ENCODE measurements at regions not wholly inside any gene's neighbourhood (a gene's known extent, or its start where the extent isn't known, plus 50 kb on each side); places are given as distances from the start of the nearest gene placed in this dataset.

DNA sequence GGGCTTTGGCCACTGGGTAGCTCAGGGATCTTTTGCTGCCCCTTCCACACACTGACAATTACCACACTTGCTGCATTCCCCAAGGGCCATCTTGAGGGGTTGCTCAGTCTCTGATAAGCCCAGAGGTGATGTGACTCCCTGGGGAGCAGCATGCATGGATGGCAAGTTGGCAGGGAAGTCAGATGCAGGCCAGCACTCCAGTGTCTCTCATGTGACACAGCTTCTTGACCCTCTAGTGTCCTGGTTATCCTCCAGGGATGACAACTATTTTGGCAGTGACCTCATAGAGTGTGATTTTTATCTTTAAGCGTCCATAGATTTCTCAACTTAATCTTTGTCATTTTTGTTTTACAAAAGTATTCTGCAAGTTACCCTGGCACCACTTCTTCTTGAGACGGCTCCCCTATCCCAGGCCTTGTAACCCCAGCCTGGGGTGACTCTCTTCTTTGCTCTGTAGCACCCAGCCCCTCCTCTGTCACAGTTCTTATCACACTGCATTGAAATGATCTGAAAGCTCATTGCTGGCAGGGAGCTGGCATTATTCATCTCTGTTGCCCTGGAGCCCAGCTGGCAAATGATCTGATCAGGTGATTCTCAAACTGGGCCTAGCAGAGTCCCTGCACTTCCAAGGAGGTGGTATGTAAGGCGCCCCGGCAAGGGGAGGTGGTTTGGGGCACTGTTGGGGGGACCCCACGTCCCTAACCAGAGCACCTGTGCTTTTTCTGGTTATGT, 72.6 kb downstream of the TENT5C start:
- no peak for DNase-seq (ENCODE audit: low spot score)

DNA sequence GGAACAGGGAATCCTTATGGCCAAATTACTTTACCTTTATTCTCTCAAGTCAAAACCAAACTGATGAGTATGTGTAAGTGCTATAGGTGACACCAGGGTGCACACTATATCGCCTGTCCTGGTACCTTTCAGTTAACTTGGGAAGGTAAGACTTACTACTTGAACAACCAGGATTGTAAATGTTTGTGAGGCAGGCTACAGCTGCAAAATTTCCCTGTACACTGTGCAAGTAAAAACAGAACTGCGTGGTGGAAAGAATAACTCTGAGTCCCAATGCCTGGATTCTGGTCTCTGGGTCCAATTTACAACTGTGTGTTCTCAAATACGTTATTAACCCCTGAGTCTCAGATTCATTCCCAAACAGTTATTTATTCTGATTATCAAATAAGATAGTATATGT, 73.5 kb downstream of the TENT5C start:
- no peak for DNase-seq (ENCODE audit: low spot score)

DNA sequence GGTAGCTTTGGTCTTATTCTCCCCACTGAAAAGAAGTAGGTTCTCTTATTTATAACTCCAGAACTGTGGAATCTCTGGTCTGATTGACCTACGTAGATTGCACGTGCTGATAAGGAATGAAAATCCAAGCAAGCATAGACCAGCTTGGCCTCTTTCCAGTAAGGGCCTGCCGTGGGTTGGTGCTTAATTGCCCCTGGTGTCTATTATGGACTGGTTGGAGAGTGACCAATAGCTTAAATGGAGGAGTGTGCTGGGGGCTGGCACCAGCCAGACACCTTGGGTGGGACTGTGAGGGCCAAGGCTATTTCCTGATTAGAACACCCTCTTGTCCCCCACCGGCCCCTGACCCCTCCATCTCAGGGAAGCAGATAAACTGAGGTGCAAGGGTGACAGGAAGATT, 74.0 kb downstream of the TENT5C start:
- DNase-seq (ENCODE audit: low spot score) = no peak

DNA sequence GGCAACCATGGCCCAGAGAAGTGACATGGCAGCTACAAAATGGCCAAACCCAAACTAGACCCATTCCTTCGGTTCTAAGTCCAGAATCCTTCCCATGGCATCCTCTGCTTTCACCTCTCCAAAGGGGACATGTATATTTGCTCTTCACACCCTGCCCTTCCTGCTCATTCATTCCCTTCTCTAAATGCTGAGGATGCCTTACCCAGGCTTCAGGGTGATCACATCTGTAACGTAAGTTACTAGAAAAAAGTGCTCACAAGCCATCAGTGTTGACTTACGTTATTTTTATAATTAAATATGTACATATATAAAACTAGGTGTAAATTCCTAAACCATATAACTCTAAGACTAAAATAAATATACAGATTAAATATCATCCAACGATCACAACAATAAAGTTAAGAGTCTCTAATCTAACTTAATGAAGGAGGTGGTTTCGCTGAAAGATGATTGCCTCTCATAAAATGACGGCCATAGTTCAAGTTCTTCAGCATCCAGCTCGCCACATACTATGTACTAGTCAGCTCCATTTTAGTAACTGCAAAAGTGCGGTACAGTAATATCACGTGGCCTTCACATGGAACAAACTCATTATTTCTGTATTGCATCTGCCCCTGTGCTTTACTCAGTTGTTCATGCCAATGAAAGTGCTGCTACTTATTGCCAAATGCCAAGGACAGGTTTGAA, 74.6 kb downstream of the TENT5C start:
- no peak for DNase-seq (ENCODE audit: low spot score)

DNA sequence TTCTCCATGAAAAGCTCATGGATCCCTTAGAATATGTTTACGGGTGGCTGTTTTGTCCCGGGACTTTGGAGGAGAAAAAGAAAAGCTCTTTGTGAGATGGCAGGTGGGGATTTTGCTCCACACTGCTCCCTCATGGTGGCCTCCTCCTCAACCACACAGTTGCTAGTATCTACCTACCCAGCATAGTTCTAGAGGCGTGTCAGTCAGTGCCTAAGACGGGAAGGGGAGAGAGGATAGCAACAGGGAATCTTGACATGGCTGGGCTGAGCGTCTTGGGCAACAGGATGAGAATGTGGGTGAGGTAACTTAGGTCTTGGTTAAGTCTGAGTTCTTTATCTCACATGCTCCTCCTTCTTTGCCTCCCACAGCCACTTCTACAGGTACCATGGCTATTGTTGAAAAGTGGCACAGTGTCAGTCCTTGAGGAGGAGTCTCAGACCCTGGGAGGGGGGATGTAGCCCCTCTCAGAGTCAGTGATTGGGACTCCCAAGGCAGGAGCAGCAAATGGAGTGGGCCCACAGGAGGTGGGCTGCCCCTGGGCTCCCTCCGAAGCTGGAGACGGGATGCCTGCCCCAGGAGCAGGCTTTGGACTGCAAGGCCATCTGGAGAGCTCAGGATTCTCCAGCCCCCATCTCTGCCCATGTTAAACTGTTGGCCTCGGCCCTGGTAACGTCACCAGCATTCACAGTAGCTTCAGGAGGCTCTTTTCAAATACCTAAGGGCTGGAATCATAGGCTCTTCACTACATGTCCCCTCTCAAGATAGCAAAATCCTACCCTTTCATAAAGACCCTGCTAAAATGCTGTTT, 75.4 kb downstream of the TENT5C start:
- no peak for DNase-seq (ENCODE audit: low spot score)

DNA sequence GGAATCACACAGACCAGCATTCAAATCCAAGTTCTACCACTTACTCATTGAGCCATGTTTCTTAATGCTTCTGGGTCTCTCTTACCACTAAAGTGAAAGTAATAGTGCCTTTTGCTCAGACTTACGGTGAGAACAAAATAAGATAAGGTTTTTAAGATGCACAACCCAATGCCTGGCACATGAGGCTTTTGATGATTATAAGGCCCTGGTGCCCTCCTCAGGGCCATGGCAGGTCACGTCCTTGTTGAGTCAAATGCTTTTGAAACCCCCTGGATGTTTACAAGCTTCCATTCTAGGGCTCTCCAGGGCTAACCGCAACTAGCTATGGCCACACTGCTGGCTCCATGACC, 76.0 kb downstream of the TENT5C start:
- DNase-seq (ENCODE audit: low spot score) = no peak

DNA sequence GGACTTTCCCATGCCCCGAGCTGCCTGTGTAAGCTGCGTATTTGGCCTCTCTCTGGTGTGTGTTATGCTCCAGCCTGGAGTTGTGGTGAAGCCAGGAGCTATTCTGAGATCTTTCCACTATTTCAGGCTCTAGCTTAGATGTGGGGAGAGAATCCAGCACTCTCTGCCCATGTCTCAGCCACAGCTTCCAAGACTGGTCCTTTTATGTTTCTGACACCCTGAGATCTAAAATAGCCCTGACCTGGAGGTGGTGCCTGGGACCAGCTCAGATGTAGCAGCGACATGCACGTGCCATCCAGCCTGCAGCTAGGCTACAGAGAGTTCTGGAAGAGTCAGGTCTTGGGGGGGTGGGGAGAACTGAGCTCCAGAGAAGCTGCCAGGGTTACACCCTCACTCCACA, 76.5 kb downstream of the TENT5C start:
- no peak for DNase-seq (ENCODE audit: low spot score)

DNA sequence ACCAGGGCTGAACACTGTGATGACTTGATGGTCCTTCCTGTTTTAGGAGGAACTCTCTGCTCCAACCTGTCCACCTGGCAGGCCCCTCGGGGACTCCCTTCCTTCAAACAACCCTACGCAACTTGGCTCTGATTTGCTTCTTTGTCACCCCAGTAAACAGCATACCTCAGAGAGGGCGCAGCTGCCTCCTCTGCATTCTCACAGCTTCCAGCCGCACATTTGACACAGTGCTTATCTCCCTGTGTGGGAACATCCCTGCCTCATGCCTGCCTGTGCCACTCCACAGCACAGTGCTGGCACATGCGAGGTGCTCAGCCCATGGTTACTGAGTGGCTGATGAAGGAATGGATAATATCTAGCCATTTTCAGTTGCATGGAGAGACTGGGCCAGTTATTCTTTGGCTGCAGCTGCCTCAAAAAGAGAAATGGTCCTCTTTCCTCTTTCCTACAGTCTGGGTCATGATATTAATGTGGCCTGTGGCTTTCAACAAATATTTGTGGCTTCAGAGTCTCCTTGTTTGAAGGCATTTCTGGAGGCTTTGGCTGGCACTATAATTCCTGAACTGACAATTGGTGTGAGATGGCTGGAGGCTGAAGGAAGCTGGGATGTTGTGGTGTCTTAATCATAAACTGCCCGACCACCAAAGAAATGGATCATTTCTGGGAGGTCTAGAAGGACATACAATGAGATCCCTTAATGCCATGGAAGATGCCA, 77.9 kb downstream of the TENT5C start:
- no peak for DNase-seq (ENCODE audit: low spot score)

DNA sequence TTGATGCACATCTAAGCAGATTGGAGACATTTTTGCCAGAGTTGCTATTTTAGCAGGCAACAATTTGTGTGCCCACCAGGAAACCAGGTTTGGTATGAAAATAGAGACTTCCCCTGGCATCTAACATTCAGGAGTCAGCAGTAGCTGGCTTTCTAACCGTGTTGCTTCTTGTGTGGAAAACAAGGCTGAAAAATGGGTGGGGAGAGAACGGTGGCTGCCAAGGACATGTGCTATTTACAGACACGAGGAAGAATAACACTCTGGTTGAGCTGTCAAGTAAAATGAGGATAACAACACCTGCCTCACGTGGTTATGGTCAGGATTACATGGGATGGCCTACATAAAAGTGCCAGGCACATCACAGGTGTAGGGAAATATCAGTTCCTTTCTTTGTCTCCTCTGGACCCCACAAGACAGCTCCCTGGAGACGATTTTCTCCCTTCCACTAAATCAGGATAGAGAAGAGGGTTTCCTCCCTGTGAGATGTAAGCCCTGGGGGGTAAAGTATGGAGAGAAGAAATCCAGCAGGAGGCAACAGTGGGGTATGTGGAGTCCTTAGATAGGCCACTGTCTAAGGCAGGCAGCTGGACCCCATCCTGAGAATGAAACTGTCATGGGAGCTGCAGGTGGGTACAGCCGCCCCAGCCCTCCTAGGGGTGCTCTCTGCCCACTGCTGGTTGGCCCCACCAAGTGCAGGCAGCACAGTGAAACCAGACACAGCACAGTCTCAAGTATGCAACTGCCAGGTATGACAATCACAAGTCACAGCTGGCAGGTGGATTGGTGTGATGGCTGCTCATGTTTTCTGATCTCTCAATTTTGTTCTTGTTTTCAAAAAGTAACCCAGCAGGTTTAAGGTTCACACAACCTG, 80.3 kb downstream of the TENT5C start:
- DNase-seq (ENCODE audit: low spot score) = no peak

DNA sequence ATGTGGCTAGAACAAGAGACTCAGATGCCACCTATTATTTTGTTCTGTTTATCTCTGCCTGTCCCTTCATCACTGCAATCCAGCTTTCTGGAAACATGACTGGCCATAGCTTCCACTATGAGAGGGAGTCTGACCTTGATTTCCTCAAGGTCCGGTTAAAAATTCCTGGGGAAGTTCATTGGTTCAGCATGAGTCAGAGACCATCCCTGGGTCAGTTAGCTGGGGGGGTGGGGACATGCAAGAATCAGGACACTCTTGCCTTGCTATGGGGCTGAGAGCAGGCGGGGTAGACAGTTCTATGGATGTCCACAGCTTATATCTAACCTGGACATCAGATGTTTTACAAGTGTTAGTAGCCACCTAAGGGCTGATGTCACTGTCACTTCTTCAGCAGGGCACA, 81.1 kb downstream of the TENT5C start:
- DNase-seq (ENCODE audit: low spot score) = no peak

DNA sequence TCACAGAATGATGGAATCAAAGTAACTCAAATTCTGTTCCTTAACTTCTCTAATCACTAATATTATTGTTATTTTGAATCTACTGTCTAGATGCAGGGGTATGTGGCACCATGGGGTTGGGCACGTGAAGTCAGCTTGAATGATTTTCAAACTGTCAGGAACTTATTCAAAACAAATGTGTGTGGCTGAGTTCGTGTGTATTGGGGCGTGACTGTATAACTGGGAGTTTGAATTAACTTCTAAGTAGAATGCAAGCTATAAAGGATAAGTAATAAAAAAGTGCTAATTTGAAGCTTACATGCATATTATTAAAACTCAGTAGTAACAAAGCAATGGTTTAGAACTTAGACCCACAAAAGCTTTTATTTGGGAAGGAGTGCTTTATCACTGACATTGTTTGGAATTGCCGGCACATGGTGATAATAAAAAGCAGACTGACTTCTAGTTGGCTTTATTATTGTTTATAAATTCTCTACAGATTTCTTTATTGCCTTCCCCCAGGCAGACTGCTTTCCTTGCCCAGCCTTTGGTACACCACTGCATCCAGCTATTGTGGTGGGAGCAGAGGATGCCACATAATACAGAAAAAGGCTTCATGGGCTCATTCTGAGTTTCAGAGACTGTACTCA, 84.3 kb downstream of the TENT5C start:
- no peak for DNase-seq (ENCODE audit: low spot score)

DNA sequence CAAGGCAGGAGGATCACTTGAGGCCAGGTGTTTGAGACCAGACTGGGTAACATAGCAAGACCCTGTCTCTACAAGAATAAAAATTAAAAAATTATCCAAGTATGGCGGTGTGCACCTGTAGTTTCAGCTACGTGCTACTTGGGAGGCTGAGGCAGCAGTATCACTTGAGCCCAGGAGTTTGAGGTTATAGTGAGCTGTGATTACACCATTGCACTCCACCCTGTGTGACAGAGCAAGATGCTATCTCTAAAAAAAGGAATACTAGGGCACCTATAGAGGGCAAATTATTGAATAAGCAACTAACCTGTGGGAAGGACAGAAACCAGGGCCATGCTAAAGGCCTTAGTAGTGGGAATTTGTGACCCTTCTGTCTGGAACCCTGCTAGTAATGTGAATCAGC, 86.1 kb downstream of the TENT5C start:
- DNase-seq (ENCODE audit: low spot score) = no peak

DNA sequence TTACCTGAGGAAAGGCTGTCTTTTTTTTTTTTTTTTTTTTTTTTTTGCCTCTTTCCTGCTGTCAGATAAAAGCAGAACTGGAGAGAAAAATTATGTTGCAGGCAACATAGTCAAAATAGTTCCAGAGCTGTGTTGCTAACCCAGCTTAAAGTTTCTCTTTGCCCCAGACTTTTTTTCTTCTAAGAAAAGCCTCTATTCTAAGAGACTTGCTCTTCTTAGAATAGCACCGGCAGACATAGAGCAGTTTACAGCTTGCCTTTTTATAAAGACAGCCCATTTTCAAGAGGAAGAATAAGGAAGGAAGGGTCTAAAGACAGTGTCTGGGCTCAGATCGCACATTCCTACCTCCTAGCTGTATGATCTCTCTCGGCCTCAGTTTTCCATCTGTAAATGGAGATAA, 88.7 kb downstream of the TENT5C start:
- DNase-seq (ENCODE audit: low spot score) = no peak

DNA sequence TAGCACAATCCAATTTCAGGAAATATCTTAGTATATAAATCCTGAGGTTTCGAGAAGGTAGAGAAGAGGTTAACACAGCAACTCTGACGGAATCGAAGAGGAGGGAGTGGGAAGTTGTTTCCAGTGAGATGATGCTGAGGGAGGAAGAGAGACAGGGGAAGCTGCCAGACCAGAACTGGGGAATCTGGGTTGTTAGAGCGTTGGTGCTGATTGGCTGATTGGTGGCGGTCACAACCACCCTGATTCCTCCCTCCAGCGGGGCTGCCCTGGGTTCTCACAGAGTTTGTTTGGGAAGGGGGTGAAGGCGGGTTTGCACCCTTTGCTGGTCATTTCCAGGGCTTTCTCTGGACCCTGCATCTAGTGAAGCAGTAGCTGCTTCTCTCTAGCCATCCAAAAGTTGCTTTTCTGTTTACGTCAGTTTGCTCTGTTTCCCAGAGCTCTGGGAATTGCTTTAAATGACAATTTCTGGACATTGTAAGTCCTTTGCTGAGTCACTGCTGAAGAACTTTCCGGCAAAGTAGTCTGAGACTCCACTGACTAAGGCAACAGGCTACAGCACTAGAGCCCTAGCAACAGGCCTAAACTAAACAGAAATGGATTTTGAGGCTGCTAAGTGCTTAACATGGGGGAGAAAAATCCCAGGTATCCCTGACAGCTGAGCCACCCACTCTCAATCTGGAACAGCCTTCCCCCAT, 90.1 kb downstream of the TENT5C start:
- DNase-seq (ENCODE audit: low spot score) = no peak

DNA sequence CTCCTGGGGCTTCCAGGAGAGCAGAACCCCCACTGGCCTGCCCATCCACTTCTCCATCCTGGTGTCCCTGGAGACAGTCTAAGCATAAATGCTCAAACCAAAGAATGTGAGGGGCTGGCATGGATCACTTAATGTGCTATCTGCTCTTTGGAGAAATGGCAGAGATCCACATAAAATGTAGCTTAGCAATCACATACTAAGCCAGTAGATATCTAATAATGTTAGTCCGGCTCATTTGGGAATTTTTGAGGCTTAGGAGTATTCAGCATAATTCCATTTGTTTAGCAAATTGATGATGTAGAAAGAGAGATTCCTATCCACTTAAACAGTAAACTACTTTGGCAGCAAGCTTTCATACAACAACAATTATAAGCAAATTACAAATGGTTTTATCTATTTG, 90.7 kb downstream of the TENT5C start:
- DNase-seq (ENCODE audit: low spot score) = no peak

DNA sequence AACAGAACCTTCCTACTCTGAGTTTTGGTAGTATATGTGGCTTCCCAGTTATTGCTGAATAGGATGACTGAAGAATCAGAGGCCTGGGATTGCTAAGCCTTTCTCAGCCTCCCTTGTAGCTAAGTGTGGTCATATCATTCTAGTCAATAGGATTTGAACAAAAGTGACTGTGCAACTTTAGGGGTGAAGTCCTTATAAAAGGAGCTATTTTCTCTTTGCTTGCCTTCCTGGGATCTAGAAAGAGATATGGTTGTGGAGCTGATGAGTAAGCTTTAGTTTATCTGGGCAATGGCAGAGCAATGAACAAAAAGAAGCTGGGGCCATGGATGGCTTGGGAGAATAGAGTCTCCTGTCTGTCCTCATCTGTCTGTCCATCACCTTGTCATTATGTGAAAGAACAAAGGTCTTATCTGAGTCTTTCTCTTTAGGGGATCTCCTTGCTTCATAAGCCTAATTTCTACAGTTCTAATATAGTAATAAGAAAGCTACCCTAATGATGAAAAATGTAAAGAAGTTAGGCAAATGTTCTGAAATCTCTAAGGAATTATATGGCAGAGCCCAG, 91.5 kb downstream of the TENT5C start:
- DNase-seq (ENCODE audit: low spot score) = no peak

DNA sequence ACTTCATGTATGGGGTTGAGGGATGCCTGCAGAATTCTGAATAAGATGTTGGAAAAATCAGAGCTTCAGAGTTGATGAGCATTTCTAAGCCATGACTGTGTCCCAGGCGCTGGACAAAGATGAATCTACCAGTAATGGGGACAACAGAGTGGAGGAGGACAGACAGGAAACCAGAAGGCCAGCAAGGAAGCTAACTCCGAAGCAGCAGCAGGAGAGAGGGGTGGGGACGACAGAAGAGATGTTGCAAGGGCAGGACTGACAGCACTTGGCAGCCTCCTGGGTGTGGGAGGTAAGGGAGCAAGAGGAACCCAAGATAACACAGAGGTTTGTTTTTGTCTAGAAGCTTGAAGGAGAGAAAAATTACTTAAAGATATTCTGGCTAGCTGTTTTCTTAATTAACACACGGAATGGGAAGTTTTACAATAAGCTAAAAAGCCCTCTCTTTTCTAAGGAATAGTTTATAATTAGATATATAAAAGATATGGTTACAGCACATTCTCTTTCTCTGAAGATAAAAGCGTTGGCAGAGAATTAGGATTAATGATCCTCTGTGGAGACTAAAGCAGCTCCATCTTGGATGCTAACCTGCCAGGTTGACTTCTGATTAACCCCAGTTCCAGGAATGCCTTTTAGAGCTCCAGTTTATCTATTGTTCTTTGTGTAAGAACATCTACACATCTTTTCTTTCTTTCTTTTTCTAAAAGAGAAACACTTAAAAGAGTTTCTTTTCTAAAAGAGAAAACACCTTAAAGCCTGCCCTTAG, 92.7 kb downstream of the TENT5C start:
- no peak for DNase-seq (ENCODE audit: low spot score)

DNA sequence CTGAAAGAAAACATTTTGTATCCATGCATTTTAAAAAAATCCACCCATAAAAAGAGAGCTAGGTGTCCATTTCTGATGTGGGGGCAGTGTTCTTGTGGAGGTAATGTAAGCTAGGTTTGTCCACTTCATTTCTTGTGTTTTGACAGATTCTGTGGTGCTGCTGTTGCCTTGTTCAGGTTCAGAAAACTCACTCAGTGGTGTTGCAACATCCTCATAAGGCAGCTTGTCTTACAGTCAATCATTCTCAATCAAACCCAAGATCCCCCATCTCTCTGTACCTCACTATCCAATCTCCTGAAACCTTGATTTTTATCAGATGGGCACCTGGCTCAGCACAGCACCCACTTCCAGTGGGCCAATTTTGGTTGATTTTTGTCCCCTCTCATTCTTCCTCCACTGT, 94.1 kb downstream of the TENT5C start:
- DNase-seq (ENCODE audit: low spot score) = no peak

DNA sequence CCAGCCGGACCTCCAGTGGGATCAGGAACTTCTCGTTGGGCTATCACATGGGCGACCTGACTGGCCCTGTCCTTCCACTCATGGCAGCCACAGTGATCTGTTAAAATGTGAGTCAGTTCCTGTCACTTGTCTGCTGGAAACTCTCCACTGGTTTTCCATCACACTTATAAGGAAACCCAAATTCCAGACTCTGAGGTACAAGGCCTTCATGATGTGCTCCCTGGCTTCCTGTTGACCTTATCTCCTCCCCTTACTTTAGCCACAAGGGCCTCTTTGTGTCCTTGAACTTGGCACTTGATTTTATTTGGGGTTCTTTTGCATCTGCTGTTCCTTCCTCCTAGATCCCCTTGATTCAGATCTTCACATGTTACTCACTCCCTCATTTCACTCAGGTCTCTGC, 96.8 kb downstream of the TENT5C start:
- DNase-seq (ENCODE audit: low spot score) = no peak

All from NAMALWA (cell line).